ENCODE measurements at regions not wholly inside any gene's neighbourhood (a gene's known extent, or its start where the extent isn't known, plus 50 kb on each side); places are given as distances from the start of the nearest gene placed in this dataset.
"Not testable (repeated sequence)": the region's sequence is repeated elsewhere in the genome, so short reads cannot be mapped to it uniquely, and the experiment has no call there.

- no peak for DNase-seq
Observed at GRCh38 chr1:55894521-55894920, 679.4 kb upstream of the USP24 start.

- no peak for DNase-seq
Observed at GRCh38 chr1:55893155-55893554, 678.0 kb upstream of the USP24 start.

GRCh38 chr1:55888685-55889317 is 673.6 kb upstream of the USP24 start:
- no peak for DNase-seq

GRCh38 chr1:55886856-55887712 is 671.9 kb upstream of the USP24 start:
- DNase-seq = no peak

- DNase-seq = no peak
Observed at GRCh38 chr1:55885619-55886018, 670.5 kb upstream of the USP24 start.

- no peak for DNase-seq
Observed at GRCh38 chr1:55882931-55883330, 667.8 kb upstream of the USP24 start.

GRCh38 chr1:55879346-55879745 is 664.2 kb upstream of the USP24 start:
- no peak for DNase-seq

- no peak for DNase-seq
Observed at GRCh38 chr1:55877437-55878232, 662.5 kb upstream of the USP24 start.

GRCh38 chr1:55876276-55877060 is 661.3 kb upstream of the USP24 start:
- no peak for DNase-seq

- DNase-seq = no peak
Observed at GRCh38 chr1:55870106-55870505, 654.9 kb upstream of the USP24 start.

GRCh38 chr1:55869065-55869464 is 653.9 kb upstream of the USP24 start:
- DNase-seq = no peak

GRCh38 chr1:55868026-55868425 is 652.9 kb upstream of the USP24 start:
- no peak for DNase-seq

GRCh38 chr1:55867304-55867843 is 652.2 kb upstream of the USP24 start:
- no peak for DNase-seq

GRCh38 chr1:55865778-55866177 is 650.6 kb upstream of the USP24 start:
- DNase-seq = not testable (repeated sequence)

GRCh38 chr1:55864251-55864650 is 649.1 kb upstream of the USP24 start:
- DNase-seq = no peak

GRCh38 chr1:55861676-55862340 is 646.6 kb upstream of the USP24 start:
- no peak for DNase-seq

GRCh38 chr1:55860798-55861519 is 645.8 kb upstream of the USP24 start:
- DNase-seq = no peak

- DNase-seq = no peak
Observed at GRCh38 chr1:55860326-55860725, 645.2 kb upstream of the USP24 start.

GRCh38 chr1:55854911-55855310 is 639.7 kb upstream of the USP24 start:
- DNase-seq = no peak

- DNase-seq = no peak
Observed at GRCh38 chr1:55848906-55849305, 633.7 kb upstream of the USP24 start.

- DNase-seq = no peak
Observed at GRCh38 chr1:55846051-55846450, 630.9 kb upstream of the USP24 start.

All from activated effector memory CD4-positive, alpha-beta T cell treated with Interleukin-2 at 50 U/mL for 16 hours (primary cell).